IPS-NIHi11 (cell line): ENCODE measurements at regions not wholly inside any gene's neighbourhood (a gene's known extent, or its start where the extent isn't known, plus 50 kb on each side); places are given as distances from the start of the nearest gene placed in this dataset.
"Not testable (repeated sequence)": the region's sequence is repeated elsewhere in the genome, so short reads cannot be mapped to it uniquely, and the experiment has no call there.

Experiments
- DNase-seq: peaks from one replicate; pipeline ENCODE4 v3.0.0; 2012; ENCODE audit warnings: mixed read lengths, low spot score

GRCh38 chr4:141459020-141459419 lies 177.4 kb upstream of the IL15 start:
- no peak for DNase-seq

GRCh38 chr4:141462361-141462760 lies 174.0 kb upstream of the IL15 start:
- no peak for DNase-seq

- DNase-seq = no peak
These were observed 172.7 kb upstream of the IL15 start for GRCh38 chr4:141463678-141464077.

GRCh38 chr4:141464366-141464765 lies 172.0 kb upstream of the IL15 start:
- no peak for DNase-seq

GRCh38 chr4:141465171-141465570 lies 171.2 kb upstream of the IL15 start:
- no peak for DNase-seq

GRCh38 chr4:141467225-141467624 lies 169.2 kb upstream of the IL15 start:
- DNase-seq = no peak

GRCh38 chr4:141469392-141469791 lies 167.0 kb upstream of the IL15 start:
- no peak for DNase-seq

GRCh38 chr4:141473026-141473540 lies 163.3 kb upstream of the IL15 start:
- no peak for DNase-seq

GRCh38 chr4:141473952-141474351 lies 162.4 kb upstream of the IL15 start:
- no peak for DNase-seq

- DNase-seq = no peak
These were observed 155.4 kb upstream of the IL15 start for GRCh38 chr4:141480950-141481349.

- DNase-seq = not testable (repeated sequence)
These were observed 152.1 kb upstream of the IL15 start for GRCh38 chr4:141484298-141484697.

- no peak for DNase-seq
These were observed 149.9 kb upstream of the IL15 start for GRCh38 chr4:141486375-141486997.

GRCh38 chr4:141497627-141498026 lies 138.8 kb upstream of the IL15 start:
- DNase-seq = no peak

GRCh38 chr4:141499261-141499853 lies 137.0 kb upstream of the IL15 start:
- no peak for DNase-seq

- DNase-seq = no peak
These were observed 135.0 kb upstream of the IL15 start for GRCh38 chr4:141501395-141501794.

GRCh38 chr4:141501931-141502330 lies 134.5 kb upstream of the IL15 start:
- DNase-seq = no peak

- no peak for DNase-seq
These were observed 133.6 kb upstream of the IL15 start for GRCh38 chr4:141502755-141503154.

GRCh38 chr4:141503260-141503659 lies 133.1 kb upstream of the IL15 start:
- DNase-seq = no peak

- no peak for DNase-seq
These were observed 125.3 kb upstream of the IL15 start for GRCh38 chr4:141511055-141511454.

- DNase-seq = no peak
These were observed 122.5 kb upstream of the IL15 start for GRCh38 chr4:141513866-141514265.

GRCh38 chr4:141518222-141518621 lies 118.2 kb upstream of the IL15 start:
- DNase-seq = no peak

- no peak for DNase-seq
These were observed 112.3 kb upstream of the IL15 start for GRCh38 chr4:141524116-141524515.

GRCh38 chr4:141524841-141525240 lies 111.5 kb upstream of the IL15 start:
- DNase-seq = no peak

GRCh38 chr4:141530627-141531026 lies 105.8 kb upstream of the IL15 start:
- no peak for DNase-seq
